Thymus (tissue), 11 donors: ENCODE measurements at regions not wholly inside any gene's neighbourhood (a gene's known extent, or its start where the extent isn't known, plus 50 kb on each side); places are given as distances from the start of the nearest gene placed in this dataset.
"Not testable (repeated sequence)": the region's sequence is repeated elsewhere in the genome, so short reads cannot be mapped to it uniquely, and the experiment has no call there.

Source experiments
- DNase-seq, 9 donors: peaks; one replicate each; pipeline ENCODE4 v3.0.0-alpha.2; 2013; ENCODE audit warnings: low spot score in 9 of 9, low read depth in 6 of 9, missing footprints in 1 of 9
- H3K27ac ChIP-seq, 2 donors: one replicate each; pipeline ENCODE4 v1.5.1; 2013; ENCODE audit warnings: control low read depth in 1 of 2, low read depth in 1 of 2, low read length in 1 of 2, mild to moderate bottlenecking in 1 of 2, moderate library complexity in 1 of 2
- H3K27me3 ChIP-seq, 2 donors: one replicate each; pipeline ENCODE4 v1.5.1; 2013; ENCODE audit warnings: low read length in 1 of 2; ENCODE audit not compliant: control insufficient read depth in 2 of 2, insufficient read depth in 1 of 2
- H3K36me3 ChIP-seq, 2 donors: one replicate each; pipeline ENCODE4 v1.5.1; 2013; ENCODE audit warnings: low read length in 1 of 2, mild to moderate bottlenecking in 1 of 2, moderate library complexity in 1 of 2; ENCODE audit not compliant: control insufficient read depth in 2 of 2, insufficient read depth in 2 of 2
- H3K4me1 ChIP-seq, 2 donors: one replicate each; pipeline ENCODE4 v1.5.1; 2013; ENCODE audit warnings: low read length in 2 of 2; ENCODE audit not compliant: control insufficient read depth in 2 of 2, insufficient read depth in 2 of 2
- H3K4me3 ChIP-seq, 2 donors: one replicate each; pipeline ENCODE4 v1.5.1; 2013; ENCODE audit warnings: low read length in 2 of 2, control low read depth in 1 of 2, mild to moderate bottlenecking in 1 of 2
- H3K9me3 ChIP-seq, 2 donors: one replicate each; pipeline ENCODE4 v1.5.1; 2013; ENCODE audit warnings: low read length in 1 of 2, mild to moderate bottlenecking in 1 of 2; ENCODE audit not compliant: control insufficient read depth in 2 of 2, insufficient read depth in 1 of 2
- WGBS: extraction: QIAGEN DNeasy Blood & Tissue Kit; methylation state at CpG from one replicate; pipeline ENCODE4 v1.1.7; 2013; 5-methylcytosine and 5-hydroxymethylcytosine counted together
- donor health status: healthy.

GRCh38 chr6:126206504-126207246 is 133.2 kb upstream of the CENPW start:
- H3K9me3 ChIP-seq = no peaks in the 10 kb centered on the region
- no peaks in the 10 kb centered on the region for H3K27me3 ChIP-seq
- no peak overlapping the region for H3K4me3 ChIP-seq
- 69% methylated on average over 1 of the region's 1 CpG for WGBS
- no peak overlapping the region for H3K27ac ChIP-seq
- H3K36me3 ChIP-seq = no peaks in the 10 kb centered on the region
- DNase-seq = no peak
- H3K4me1 ChIP-seq = no peaks in the 10 kb centered on the region

DNA sequence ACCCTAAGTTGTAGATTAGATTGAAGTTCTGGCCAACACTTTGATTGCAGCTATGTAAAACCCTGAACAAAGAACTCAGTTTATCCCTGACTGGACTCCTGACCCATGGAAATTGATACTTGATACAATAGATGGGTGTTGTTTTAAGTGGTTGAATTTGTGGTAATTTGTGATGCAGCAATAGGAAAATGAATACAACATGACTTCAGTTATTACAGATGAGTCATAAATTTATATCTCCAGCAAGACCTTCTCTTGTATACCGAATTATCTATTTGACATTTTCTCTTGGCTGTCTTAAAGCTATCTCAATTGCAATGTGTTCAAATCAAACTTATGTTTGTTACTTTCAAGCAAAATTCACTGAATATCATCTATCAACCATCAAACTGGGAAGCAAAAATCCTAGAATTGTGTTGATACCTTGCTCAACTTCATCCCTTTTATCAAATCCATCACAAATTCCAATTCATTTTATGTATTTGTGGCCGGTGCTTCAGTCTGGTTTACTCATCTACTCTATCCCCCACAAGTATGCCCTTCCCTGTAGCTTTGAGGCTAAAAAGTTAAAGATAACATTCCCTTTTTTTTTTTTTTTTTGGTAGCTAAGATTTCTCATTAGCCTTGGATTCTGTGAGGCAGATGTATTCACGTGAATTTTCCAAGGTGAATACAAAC is 129.4 kb upstream of the CENPW start:
- no peaks in the 10 kb centered on the region for H3K27me3 ChIP-seq
- no peaks in the 10 kb centered on the region for H3K9me3 ChIP-seq
- H3K4me1 ChIP-seq = no peaks in the 10 kb centered on the region
- H3K4me3 ChIP-seq = no peak overlapping the region
- H3K36me3 ChIP-seq = no peaks in the 10 kb centered on the region
- no peak for DNase-seq
- no peak overlapping the region for H3K27ac ChIP-seq
- WGBS = 96% methylated on average over 3 of the region's 3 CpGs

- H3K4me1 ChIP-seq = no peaks in the 10 kb centered on the region
- 97% methylated on average over 3 of the region's 3 CpGs for WGBS
- DNase-seq = no peak
- H3K27me3 ChIP-seq = no peaks in the 10 kb centered on the region
- no peak overlapping the region for H3K27ac ChIP-seq
- no peak overlapping the region for H3K4me3 ChIP-seq
- no peaks in the 10 kb centered on the region for H3K36me3 ChIP-seq
- peaks cover 0 to 2% of the 10 kb centered on the region in 2 donors for H3K9me3 ChIP-seq
These were observed 122.4 kb upstream of the CENPW start for GRCh38 chr6:126217497-126217896.

DNA sequence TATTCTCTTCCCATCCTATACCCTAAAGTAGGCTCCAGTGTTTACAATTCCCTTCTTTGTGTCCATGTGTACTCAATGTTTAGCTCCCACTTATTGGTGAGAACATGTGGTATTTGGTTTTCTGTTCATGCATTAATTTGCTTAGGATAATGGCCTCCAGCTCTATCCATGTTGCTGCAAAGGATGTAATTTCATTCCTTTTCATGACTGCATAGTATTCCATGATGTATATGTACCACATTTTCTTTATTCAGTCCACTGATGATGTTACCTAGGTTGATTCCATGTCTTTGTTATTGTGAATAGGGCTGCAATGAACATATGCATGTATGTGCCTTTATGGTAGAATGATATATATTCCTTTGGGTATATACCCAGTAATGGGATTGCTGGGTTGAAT is 119.0 kb upstream of the CENPW start:
- H3K27ac ChIP-seq, H3K4me3 ChIP-seq, H3K36me3 ChIP-seq, DNase-seq, H3K9me3 ChIP-seq, H3K27me3 ChIP-seq, H3K4me1 ChIP-seq: not testable (repeated sequence)

DNA sequence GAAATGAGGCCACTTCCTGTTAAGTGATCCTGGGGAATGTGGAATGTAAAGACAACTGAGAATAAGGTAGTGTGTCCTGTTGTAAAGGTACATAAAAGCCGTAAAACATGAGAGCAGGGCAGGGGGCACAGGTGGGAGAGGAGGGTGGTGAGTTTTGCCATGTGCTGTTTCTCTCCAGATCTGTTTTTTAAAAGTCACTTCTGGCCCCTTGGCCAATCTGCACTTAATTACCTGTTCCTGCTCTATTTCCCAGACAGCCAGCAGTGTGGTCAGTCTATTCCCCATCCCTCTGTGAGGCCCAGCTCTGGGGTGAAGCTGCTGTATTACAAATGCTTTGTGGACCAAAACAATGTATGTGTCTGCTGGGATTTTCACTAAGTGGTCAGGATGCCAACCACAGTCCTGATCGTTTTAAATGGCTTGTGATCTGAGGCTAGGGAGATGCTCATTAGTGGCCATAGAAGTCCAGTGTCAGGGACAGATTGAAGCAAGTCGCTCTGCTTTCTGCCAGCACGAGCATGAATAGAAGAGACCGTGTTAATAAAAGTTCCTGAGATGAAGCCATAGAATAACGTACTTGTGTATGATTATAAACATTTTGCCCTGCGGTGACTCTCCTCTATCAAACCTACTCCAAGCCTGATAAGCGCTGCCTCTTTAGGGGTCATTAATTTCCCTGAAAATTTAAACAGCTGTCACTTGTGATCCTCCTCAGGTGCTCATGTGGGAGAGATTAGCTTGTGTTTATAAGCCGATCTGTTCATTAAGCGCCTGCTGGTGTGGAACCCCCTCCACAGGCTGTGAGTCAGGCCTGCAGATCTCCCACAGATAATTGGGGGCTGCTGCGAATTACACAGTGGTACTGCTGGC is 111.8 kb upstream of the CENPW start:
- 93% methylated on average over 11 of the region's 11 CpGs for WGBS
- H3K4me1 ChIP-seq = no peaks in the 10 kb centered on the region
- no peaks in the 10 kb centered on the region for H3K9me3 ChIP-seq
- no peaks in the 10 kb centered on the region for H3K36me3 ChIP-seq
- H3K27me3 ChIP-seq = no peaks in the 10 kb centered on the region
- H3K27ac ChIP-seq = no peak overlapping the region
- DNase-seq = no peak
- H3K4me3 ChIP-seq = no peak overlapping the region

- no peaks in the 10 kb centered on the region for H3K9me3 ChIP-seq
- no peaks in the 10 kb centered on the region for H3K27me3 ChIP-seq
- no peak overlapping the region for H3K27ac ChIP-seq
- H3K4me3 ChIP-seq = no peak overlapping the region
- H3K36me3 ChIP-seq = no peaks in the 10 kb centered on the region
- H3K4me1 ChIP-seq = no peaks in the 10 kb centered on the region
- 58% methylated on average over 2 of the region's 2 CpGs for WGBS
- DNase-seq = no peak
These were observed 107.2 kb upstream of the CENPW start for GRCh38 chr6:126232671-126233070.

DNA sequence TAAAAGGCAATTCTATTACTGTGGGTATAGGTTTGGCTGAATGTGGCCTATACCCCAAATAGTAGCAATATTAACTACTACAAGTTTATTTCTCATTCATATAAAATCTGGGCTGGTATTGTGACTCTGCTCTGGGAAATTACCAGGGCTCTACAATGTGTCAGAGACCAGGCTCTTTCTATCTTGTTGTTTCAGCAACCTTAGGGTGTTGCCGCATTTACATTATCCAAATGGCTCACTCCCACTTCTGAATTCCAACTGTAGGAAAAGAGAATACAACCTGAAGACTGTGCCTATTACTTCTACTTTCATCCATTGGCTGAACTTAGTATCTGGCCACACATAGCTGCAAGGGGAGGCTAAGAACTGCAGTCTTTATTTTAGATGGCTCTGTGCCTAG is 106.7 kb upstream of the CENPW start:
- Histone ChIP-seq H3K4me1 (no peaks in the 10 kb centered on the region), H3K36me3 (no peaks in the 10 kb centered on the region), H3K27me3 (no peaks in the 10 kb centered on the region), H3K4me3 (no peak overlapping the region), H3K27ac (no peak overlapping the region), H3K9me3 (no peaks in the 10 kb centered on the region)
- WGBS = 99% methylated on average over 1 of the region's 1 CpG
- no peak for DNase-seq

- no peaks in the 10 kb centered on the region for H3K27me3 ChIP-seq
- no peak overlapping the region for H3K4me3 ChIP-seq
- no peaks in the 10 kb centered on the region for H3K36me3 ChIP-seq
- no peak overlapping the region for H3K27ac ChIP-seq
- no peaks in the 10 kb centered on the region for H3K4me1 ChIP-seq
- 100% methylated on average over 1 of the region's 1 CpG for WGBS
- no peak for DNase-seq
- H3K9me3 ChIP-seq = no peaks in the 10 kb centered on the region
These were observed 104.6 kb upstream of the CENPW start for GRCh38 chr6:126235363-126235762.

DNA sequence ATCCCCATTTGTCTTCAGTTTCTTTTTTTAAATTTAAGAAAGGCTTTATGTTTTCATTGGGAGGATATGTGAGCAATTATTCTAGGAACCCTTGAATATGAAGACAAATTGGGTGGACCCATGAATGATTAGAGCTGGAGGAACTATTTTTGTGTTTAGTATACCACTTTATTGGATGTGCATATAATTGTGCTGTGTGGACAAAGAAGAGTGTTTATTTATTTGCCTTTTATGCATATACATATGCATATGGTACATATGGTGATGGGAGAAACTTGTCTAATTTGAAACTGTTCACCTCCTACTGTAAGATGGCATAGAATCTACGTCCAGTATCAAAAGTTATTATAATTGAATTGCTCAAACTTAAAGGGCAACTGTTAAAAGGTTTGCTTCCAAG is 94.8 kb upstream of the CENPW start:
- H3K4me3 ChIP-seq = no peak overlapping the region
- DNase-seq = no peak
- WGBS = 90% methylated on average over 1 of the region's 1 CpG
- peaks cover 0 to 7% of the 10 kb centered on the region in 2 donors for H3K9me3 ChIP-seq
- no peaks in the 10 kb centered on the region for H3K4me1 ChIP-seq
- H3K27ac ChIP-seq = no peak overlapping the region
- no peaks in the 10 kb centered on the region for H3K36me3 ChIP-seq
- H3K27me3 ChIP-seq = no peaks in the 10 kb centered on the region
